NCI-H2171 (cell line): ENCODE measurements at regions not wholly inside any gene's neighbourhood (a gene's known extent, or its start where the extent isn't known, plus 50 kb on each side); places are given as distances from the start of the nearest gene placed in this dataset.

Source experiments
- DNase-seq: peaks from one replicate; lab custom pipeline; 2025; lab: John Stamatoyannopoulos, UW

DNA sequence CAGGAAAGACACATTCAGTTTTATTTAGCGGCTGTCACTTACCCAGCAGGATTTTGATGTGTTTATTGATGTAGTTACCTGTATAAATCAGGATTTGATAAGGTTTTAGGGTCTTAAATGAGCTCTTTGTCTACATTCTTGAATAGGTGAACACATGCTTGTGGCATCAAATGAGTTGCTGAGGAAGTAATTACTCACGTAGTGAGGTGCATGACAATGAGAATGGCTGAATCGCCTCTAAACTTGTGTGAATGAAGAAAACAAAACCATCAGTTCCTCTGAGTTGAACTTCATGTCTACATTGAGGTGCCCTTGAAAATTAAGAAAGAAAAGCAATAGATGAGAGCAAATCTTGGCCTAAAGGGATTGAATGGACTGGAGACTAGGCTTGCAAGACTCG is 245.6 kb upstream of the SATB1 start:
- DNase-seq: no peak

GRCh38 chr3:18669374-18669773 is 244.2 kb upstream of the SATB1 start:
- no peak for DNase-seq

- DNase-seq: no peak
Observed at GRCh38 chr3:18667552-18667951, 242.4 kb upstream of the SATB1 start.

DNA sequence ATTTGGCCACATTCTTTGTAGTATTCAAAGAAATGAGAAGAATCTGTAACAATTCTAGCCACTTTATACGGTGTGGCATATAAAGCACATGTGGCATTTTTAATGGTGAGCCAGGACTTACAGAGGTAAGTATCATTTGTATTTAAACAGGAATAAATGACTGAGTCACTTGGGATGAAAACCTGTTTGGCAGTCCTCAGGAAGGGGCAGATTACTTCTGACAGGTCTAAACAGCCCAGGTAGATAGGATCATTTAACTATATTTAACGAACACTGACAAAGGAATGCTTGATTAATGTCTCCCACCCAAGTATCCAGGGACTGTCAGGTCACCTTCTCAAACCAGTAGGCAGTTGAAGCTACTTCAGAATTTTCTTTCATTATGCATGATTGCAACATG is 241.5 kb upstream of the SATB1 start:
- no peak for DNase-seq

GRCh38 chr3:18660059-18660458 is 234.9 kb upstream of the SATB1 start:
- DNase-seq: no peak

DNA sequence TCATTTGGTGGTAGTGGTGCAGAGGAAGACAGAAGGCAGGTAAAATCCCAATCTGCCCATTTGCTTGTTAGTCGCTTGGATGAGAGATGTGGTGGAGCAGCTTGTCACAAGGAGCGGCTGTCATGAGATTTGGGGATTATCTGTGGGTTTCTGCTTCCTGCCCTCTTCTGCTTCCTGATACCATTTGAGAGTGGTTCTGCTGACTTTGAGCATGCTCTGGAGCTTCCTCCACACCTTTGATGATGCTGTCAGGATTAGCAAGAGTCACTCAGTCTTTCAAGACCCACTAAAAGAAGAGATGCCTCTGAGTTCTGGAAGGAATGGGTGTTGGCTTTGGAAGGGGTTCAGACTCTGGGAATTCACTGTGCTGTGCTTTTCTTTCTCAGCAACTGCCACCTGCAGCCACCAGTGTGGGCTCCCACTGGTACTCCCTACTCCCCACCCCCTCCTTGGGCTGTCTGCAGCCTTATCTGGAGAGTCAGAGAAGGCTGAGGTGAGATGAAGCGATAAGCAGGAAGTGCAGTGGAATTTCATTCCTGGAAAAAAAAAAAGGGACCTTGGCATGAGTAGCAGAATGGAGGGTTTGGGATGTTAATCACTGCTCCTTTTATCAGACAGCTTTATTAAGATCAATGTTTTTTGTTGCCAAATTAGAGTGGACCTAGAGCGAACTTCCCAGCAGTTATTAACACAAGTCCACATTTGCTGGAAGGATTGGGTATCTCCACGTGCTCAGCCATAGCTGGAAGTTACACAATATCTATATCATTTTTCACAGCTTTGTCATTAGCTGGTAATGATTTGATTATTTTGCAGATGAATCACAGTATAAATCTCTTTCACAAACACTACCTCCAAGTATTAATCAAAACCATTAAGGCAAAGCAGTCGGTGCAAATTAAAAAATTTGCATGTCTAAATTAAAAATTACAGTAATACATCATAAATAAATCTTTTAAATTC is 233.0 kb upstream of the SATB1 start:
- DNase-seq: no peak

- no peak for DNase-seq
Observed at GRCh38 chr3:18656866-18657265, 231.7 kb upstream of the SATB1 start.

GRCh38 chr3:18656410-18656809 is 231.3 kb upstream of the SATB1 start:
- DNase-seq: no peak

DNA sequence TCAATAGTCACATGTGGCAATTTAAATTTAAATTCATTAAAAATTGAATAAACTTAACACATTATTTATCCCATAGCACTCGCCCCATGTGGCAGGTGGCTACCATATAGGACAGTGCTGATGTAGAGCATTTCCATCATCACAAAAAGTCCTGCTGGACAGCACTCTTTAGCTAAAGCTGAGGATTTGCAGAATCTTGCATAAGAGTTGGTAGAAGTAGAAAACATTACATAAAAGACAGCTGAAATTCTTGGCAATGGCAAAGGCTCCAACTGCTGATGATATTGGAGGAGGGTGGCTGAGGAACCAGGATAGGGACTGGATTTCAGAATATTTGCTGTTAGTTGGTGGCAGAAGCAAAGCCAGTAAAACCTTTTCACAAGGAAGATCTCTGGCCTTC is 230.7 kb upstream of the SATB1 start:
- DNase-seq: no peak

DNA sequence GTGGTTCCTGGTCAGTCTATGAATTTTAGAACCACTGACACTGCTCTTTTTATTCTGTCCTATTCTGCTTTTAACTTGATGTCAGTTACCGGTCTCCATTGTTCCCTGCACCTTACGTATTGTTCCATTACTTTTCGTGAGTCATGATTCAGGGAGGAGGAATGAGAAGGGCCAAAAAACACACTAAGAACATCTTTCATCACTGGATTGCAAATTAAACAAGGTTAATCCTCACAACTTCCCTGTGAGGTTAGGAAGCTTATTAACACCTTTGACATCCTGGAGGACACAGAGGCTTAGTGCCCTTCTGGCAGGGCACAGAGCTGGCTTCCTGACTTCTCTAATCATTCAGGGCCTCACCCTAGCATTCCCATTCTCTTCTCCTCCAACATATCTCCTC is 227.6 kb upstream of the SATB1 start:
- DNase-seq: no peak

- DNase-seq: no peak
Observed at GRCh38 chr3:18650731-18651130, 225.6 kb upstream of the SATB1 start.

- no peak for DNase-seq
Observed at GRCh38 chr3:18649666-18650363, 224.7 kb upstream of the SATB1 start.

- DNase-seq: no peak
Observed at GRCh38 chr3:18648868-18649462, 223.8 kb upstream of the SATB1 start.

- no peak for DNase-seq
Observed at GRCh38 chr3:18648159-18648558, 223.0 kb upstream of the SATB1 start.

- no peak for DNase-seq
Observed at GRCh38 chr3:18645619-18646018, 220.5 kb upstream of the SATB1 start.

DNA sequence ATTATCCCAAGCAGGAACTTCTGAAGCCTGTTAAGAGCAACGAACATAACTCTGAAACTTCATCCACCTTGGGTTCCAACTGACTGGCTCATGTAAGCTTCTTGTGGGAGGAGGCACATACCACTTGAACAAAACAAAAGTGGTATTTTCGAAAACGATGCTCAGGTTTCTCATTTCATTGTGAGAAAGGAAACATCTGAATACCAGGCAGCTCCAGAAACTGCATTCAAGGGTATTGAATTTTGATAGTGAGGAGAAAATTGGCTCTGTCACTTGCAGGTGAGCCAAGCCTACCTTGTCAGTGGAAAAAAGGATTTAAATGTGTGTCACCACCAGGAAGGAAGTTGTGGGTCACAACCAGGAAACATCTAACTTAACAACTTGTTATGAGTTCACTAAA is 218.1 kb upstream of the SATB1 start:
- no peak for DNase-seq

DNA sequence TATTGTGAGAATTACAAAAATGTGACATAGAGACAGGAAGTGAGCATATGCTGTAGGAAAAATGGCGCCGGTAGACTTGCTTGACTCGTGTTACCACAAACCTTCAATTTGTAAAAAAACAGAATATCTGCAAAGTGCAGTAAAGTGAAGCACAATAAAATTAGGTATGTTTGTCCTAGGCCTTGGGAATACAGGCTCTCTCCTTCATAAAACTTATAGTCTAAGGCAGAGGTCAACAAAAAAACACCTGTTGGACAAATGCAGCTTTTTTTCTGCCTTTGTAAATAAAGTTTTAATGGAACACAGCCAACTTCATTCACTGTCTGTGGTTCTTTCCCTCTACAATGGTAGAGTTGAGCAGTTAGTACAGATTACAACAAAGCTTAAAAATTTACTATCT is 216.8 kb upstream of the SATB1 start:
- DNase-seq: no peak

- DNase-seq: no peak
Observed at GRCh38 chr3:18635215-18635614, 210.1 kb upstream of the SATB1 start.

- DNase-seq: no peak
Observed at GRCh38 chr3:18634461-18634860, 209.3 kb upstream of the SATB1 start.

DNA sequence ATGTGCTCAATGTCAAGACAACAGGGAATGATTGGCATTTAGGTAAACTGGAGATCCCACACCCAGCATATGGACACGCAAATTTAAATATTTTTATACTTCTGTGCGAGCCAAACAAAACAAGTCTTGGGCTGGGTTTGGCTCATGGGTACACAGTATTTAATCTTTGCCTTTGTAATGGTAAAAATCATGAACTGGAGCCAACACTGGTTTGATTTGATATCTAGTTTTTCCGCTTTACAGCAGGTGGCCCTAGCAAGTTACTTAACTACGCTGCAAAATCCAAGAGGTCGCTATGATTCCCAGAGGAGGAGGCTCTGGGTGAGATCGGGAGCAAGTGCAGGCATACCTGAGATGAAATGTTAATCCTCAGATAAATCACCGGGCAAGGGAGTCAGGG is 207.9 kb upstream of the SATB1 start:
- no peak for DNase-seq

DNA sequence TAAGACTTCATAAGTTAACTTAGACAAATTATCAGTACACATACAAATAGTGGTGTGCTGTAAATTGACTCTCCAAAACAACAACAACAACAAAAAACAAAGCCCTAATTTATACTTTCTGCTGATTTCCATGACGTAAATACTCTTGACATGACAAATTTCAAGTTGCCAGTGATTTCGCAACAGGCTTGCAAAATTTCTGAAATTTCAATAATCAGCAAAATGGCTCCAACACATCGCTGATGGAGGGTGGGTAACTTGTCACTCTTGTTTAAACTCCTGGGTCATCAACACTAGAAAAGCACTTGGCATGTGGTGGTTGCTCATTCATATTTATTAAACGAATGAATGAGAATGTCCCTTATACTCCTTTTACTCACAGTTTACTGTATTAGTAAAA is 205.2 kb upstream of the SATB1 start:
- DNase-seq: no peak

- no peak for DNase-seq
Observed at GRCh38 chr3:18625085-18625484, 199.9 kb upstream of the SATB1 start.

- no peak for DNase-seq
Observed at GRCh38 chr3:18623220-18623619, 198.1 kb upstream of the SATB1 start.
